Muscle of leg (tissue), 3 donors: ENCODE measurements at regions not wholly inside any gene's neighbourhood (a gene's known extent, or its start where the extent isn't known, plus 50 kb on each side); places are given as distances from the start of the nearest gene placed in this dataset.
"Not testable (repeated sequence)": the region's sequence is repeated elsewhere in the genome, so short reads cannot be mapped to it uniquely, and the experiment has no call there.

Experiments
- DNase-seq: peaks from one replicate; pipeline ENCODE4 v3.0.0; 2013
- H3K27ac ChIP-seq: one replicate; pipeline ENCODE4 v1.5.1; 2013; ENCODE audit warnings: mild to moderate bottlenecking, low read length, control low read depth
- H3K27me3 ChIP-seq: one replicate; pipeline ENCODE4 v1.6.1; 2013; ENCODE audit warnings: low read length; ENCODE audit not compliant: control insufficient read depth, insufficient read depth
- H3K36me3 ChIP-seq: one replicate; pipeline ENCODE4 v1.6.1; 2013; ENCODE audit warnings: low read length; ENCODE audit not compliant: control insufficient read depth, insufficient read depth
- H3K4me1 ChIP-seq: one replicate; pipeline ENCODE4 v1.6.1; 2013; ENCODE audit warnings: low read length; ENCODE audit not compliant: control insufficient read depth, insufficient read depth
- H3K4me3 ChIP-seq: one replicate; pipeline ENCODE4 v1.5.1; 2013; ENCODE audit warnings: low read length, control low read depth
- H3K9me3 ChIP-seq: replicated peaks from 2 replicates; pipeline ENCODE4 v1.6.1; 2013; ENCODE audit warnings: low read depth, low read length; ENCODE audit not compliant: control insufficient read depth
- WGBS: methylation state at CpG from one replicate; pipeline ENCODE4 v1.1.5; 2013; ENCODE audit warnings: missing lambda C conversion rate; ENCODE audit not compliant: insufficient coverage; 5-methylcytosine and 5-hydroxymethylcytosine counted together

- Histone ChIP-seq H3K27ac (no peak overlapping the region), H3K27me3 (no peaks in the 10 kb centered on the region), H3K4me1 (peaks cover 7% of the 10 kb centered on the region), H3K36me3 (peaks cover 10% of the 10 kb centered on the region), H3K4me3 (no peak overlapping the region), H3K9me3 (no peaks in the 10 kb centered on the region)
- no peak for DNase-seq
- no CpG with 5 or more reads among the region's 2 CpGs for WGBS
Measured at GRCh38 chr3:48070030-48070429, 53.8 kb upstream of the MAP4 start.

GRCh38 chr3:48069339-48069738 is 53.1 kb upstream of the MAP4 start:
- Histone ChIP-seq H3K4me3 (no peak overlapping the region), H3K27ac (no peak overlapping the region), H3K36me3 (peaks cover 10% of the 10 kb centered on the region), H3K9me3 (no peaks in the 10 kb centered on the region), H3K4me1 (peaks cover 7% of the 10 kb centered on the region), H3K27me3 (no peaks in the 10 kb centered on the region)
- DNase-seq, result no peak

- H3K4me1 ChIP-seq, result peaks cover 11% of the 10 kb centered on the region
Measured at GRCh38 chr3:48068886-48069285, 52.7 kb upstream of the MAP4 start.

DNA sequence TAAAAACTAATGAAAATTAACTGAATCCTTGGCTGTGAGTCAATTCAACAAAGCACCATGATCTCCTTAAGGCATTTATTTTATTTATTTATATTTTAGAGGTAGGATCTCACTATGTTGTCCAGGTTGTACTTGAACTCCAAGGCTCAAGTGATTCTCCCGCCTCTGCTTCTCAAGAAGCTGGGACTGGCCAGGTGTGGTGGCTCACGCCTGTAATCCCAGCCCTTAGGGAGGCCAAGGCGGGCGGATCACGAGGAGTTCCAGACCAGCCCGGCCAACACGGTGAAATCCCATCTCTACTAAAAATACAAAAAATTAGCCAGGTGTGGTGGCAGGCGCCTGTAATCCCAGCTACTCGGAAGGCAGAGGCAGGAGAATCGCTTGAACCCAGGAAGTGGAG is 52.1 kb upstream of the MAP4 start:
- not testable (repeated sequence) for H3K4me3 ChIP-seq, H3K27ac ChIP-seq, DNase-seq, H3K9me3 ChIP-seq, H3K36me3 ChIP-seq, H3K27me3 ChIP-seq
- H3K4me1 ChIP-seq, result peaks cover 11% of the 10 kb centered on the region
- 94% methylated on average over 7 of the region's 10 CpGs for WGBS

More at GRCh38 chr3:48068886-48069285, 52.7 kb upstream of the MAP4 start:
- Histone ChIP-seq H3K36me3 (peaks cover 10% of the 10 kb centered on the region), H3K4me3 (no peak overlapping the region), H3K27ac (no peak overlapping the region), H3K27me3 (no peaks in the 10 kb centered on the region), H3K9me3 (no peaks in the 10 kb centered on the region)
- no peak for DNase-seq
- WGBS, result no CpG with 5 or more reads among the region's 1 CpG

DNA sequence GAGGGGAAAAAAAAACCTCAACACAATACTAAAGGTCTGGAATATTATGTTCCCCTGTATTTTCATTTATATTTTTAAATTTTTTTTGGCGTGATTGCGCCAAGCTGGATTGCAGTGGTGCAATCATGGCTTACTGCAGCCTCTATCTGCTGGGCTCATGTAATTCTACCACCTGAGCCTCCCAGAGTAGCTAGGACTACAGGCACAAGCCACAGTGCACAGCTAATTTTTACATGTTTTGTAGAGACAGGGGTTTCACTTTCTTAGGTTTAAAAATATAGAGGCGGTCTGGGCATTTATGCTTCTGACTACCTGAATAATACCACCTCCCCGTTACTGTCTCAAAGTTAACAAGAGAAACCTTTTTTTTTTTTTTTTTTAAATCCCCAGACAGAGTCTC is 51.1 kb upstream of the MAP4 start:
- peaks cover 10% of the 10 kb centered on the region for H3K36me3 ChIP-seq
- H3K27ac ChIP-seq, result no peak overlapping the region
- peaks cover 8% of the 10 kb centered on the region for H3K4me1 ChIP-seq
- no peaks in the 10 kb centered on the region for H3K27me3 ChIP-seq
- 100% methylated on average over 1 of the region's 4 CpGs for WGBS
- H3K9me3 ChIP-seq, result no peaks in the 10 kb centered on the region
- DNase-seq, result no peak
- no peak overlapping the region for H3K4me3 ChIP-seq
